HEK293T (cell line): ENCODE measurements at regions not wholly inside any gene's neighbourhood (a gene's known extent, or its start where the extent isn't known, plus 50 kb on each side); places are given as distances from the start of the nearest gene placed in this dataset.
A peak's percentile ranks its signal among the peaks of the same experiment; 100 is the strongest.

Source experiments
- CTCF ChIA-PET: fragments of 350-600 bp; formaldehyde crosslinking; extraction: SDS; loops from one replicate; lab custom pipeline; 2021; ENCODE audit warnings: antibody characterized with exemption, inconsistent platforms; lab: Yijun Ruan, JAX
- POLR2A ChIA-PET: fragments of 350-600 bp; formaldehyde crosslinking; extraction: SDS; loops from one replicate; lab custom pipeline; 2020; ENCODE audit warnings: antibody characterized with exemption, inconsistent platforms; lab: Yijun Ruan, JAX
- DNase-seq: peaks from one replicate; pipeline ENCODE4 v3.0.0; 2012; ENCODE audit warnings: mixed read lengths; ENCODE audit errors: extremely low spot score
- ARNT ChIP-seq: fragments of 450-650 bp; IDR thresholded peaks from 2 replicates; pipeline ENCODE4 v1.6.1; 2017; ENCODE audit warnings: mild to moderate bottlenecking
- BHLHE40 ChIP-seq: fragments of 450-650 bp; IDR thresholded peaks from 2 replicates; pipeline ENCODE4 v1.6.1; 2016; ENCODE audit warnings: mild to moderate bottlenecking, moderate library complexity, borderline replicate concordance
- CTBP1 ChIP-seq: fragments of 450-650 bp; IDR thresholded peaks from 2 replicates; pipeline ENCODE4 v1.6.1; 2016; ENCODE audit warnings: borderline replicate concordance
- ELF4 ChIP-seq: fragments of 450-650 bp; IDR thresholded peaks from 2 replicates; pipeline ENCODE4 v1.6.1; 2017; ENCODE audit warnings: antibody characterized with exemption
- FOXA1 ChIP-seq: fragments of 450-650 bp; IDR thresholded peaks from 2 replicates; pipeline ENCODE4 v1.6.1; 2016; ENCODE audit warnings: mild to moderate bottlenecking
- FOXK2 ChIP-seq: fragments of 450-650 bp; IDR thresholded peaks from 2 replicates; pipeline ENCODE4 v1.6.1; 2016; ENCODE audit warnings: mild to moderate bottlenecking
- FOXM1 ChIP-seq: fragments of 450-650 bp; IDR thresholded peaks from 2 replicates; pipeline ENCODE4 v1.6.1; 2017; ENCODE audit warnings: mild to moderate bottlenecking, borderline replicate concordance
- HDGF ChIP-seq: fragments of 450-650 bp; IDR thresholded peaks from 2 replicates; pipeline ENCODE4 v1.6.1; 2017; ENCODE audit warnings: antibody characterized with exemption, borderline replicate concordance
- L3MBTL2 ChIP-seq: fragments of 450-650 bp; conservative IDR thresholded peaks from 2 replicates; pipeline ENCODE4 v1.6.1; 2016; ENCODE audit warnings: mild to moderate bottlenecking
- LEF1 ChIP-seq: fragments of 450-650 bp; IDR thresholded peaks from 2 replicates; pipeline ENCODE4 v1.6.1; 2017; ENCODE audit warnings: mild to moderate bottlenecking, borderline replicate concordance
- NFRKB ChIP-seq: fragments of 450-650 bp; IDR thresholded peaks from 2 replicates; pipeline ENCODE4 v1.6.1; 2016; ENCODE audit warnings: mild to moderate bottlenecking, moderate library complexity
- SP1 ChIP-seq: fragments of 450-650 bp; IDR thresholded peaks from 2 replicates; pipeline ENCODE4 v1.6.1; 2017
- SUZ12 ChIP-seq: fragments of 450-650 bp; IDR thresholded peaks from 2 replicates; pipeline ENCODE4 v1.6.1; 2016; ENCODE audit warnings: mild to moderate bottlenecking
- TARDBP ChIP-seq: fragments of 450-650 bp; IDR thresholded peaks from 2 replicates; pipeline ENCODE4 v1.6.1; 2016
- ZNF384 ChIP-seq: fragments of 450-650 bp; IDR thresholded peaks from 2 replicates; pipeline ENCODE4 v1.6.1; 2016
- TF ChIP-seq, protein P1 (sequence below): fragments of 450-650 bp; IDR thresholded peaks from 2 replicates; pipeline ENCODE4 v1.6.1; 2016

DNA sequence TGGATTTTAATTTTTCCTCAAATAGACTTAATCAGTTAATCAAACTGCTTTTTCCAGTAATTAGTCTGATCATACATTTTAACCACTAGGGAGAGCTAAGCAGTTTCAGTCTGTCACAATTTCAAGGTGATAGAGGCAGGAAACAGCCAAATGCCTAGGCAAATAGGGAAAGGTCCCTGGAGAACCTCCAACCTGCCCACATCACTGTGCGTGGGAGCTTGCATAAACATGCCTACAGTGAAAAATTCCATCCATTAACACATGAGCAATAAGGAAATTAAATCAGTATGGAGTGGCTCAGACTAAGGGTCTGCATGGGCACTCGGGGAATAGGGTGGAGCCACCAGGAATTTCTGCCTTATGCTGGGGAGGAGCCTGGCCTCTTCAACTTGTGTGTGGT lies 74.6 kb downstream of the AASDHPPT start:
- no peak for DNase-seq
- TF ChIP-seq FOXK2 (no peak), CTBP1 (no peak), SUZ12 (no peak), BHLHE40 (no peak), ARNT (no peak), HDGF (no peak), TARDBP (no peak), FOXA1 (no peak)
- ChIA-PET CTCF (no interaction called here), POLR2A (no interaction called here)

GRCh38 chr11:106152824-106153223 lies 75.4 kb downstream of the AASDHPPT start:
- TF ChIP-seq BHLHE40 = no peak
- no peak for TF ChIP-seq NFRKB
- no peak for TF ChIP-seq FOXA1
- no peak for TF ChIP-seq L3MBTL2
- TF ChIP-seq CTBP1 = no peak
- no peak for TF ChIP-seq HDGF
- TF ChIP-seq ZNF384 = no peak
- no peak for TF ChIP-seq LEF1
- TF ChIP-seq SP1 = no peak
- TF ChIP-seq, protein P1, sequence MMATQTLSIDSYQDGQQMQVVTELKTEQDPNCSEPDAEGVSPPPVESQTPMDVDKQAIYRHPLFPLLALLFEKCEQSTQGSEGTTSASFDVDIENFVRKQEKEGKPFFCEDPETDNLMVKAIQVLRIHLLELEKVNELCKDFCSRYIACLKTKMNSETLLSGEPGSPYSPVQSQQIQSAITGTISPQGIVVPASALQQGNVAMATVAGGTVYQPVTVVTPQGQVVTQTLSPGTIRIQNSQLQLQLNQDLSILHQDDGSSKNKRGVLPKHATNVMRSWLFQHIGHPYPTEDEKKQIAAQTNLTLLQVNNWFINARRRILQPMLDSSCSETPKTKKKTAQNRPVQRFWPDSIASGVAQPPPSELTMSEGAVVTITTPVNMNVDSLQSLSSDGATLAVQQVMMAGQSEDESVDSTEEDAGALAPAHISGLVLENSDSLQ = no peak
- no peak for TF ChIP-seq ARNT
- TF ChIP-seq FOXK2 = no peak
- TF ChIP-seq SUZ12 = no peak
- TF ChIP-seq TARDBP = no peak
- no peak for TF ChIP-seq ELF4
- POLR2A ChIA-PET = no interaction called here
- CTCF ChIA-PET = no interaction called here
- no peak for DNase-seq

DNA sequence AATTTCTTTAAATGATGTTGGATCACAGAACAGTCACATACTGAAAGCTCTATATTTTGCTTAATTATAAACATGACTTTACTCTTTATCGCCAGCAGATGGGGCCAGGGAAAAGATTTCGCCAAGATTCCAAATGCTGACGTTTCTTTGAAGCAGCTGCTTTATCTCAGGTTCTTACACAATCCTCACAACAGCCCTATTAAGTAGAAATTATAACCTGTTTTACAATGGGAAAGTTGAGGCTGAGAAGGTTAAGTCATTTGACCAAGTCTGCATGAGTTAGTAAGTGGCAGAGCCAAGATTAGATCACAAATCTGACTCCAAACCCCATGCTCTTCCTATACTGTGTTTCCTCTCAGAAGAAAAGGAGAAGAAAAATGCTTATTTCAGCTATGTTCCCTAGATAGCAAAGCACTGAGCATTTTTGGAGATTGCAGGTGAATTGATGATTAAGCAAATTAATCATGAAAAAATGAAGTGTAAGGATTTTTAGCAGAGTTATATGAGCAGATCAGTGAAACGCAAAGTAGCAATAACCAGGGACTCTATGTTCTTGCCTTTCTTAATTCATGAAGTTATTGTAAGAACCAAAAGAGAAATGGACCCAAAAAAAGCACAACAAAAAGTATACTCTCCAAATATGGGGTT lies 79.0 kb downstream of the AASDHPPT start:
- DNase-seq = peak; percentile 24
- POLR2A ChIA-PET = no interaction called here

GRCh38 chr11:106158406-106158805 lies 80.9 kb downstream of the AASDHPPT start:
- TF ChIP-seq BHLHE40 = no peak
- no peak for TF ChIP-seq ARNT
- no peak for TF ChIP-seq SP1
- no peak for TF ChIP-seq CTBP1
- TF ChIP-seq L3MBTL2 = no peak
- TF ChIP-seq, protein P1 = no peak
- no peak for TF ChIP-seq LEF1
- no peak for TF ChIP-seq FOXM1
- no peak for TF ChIP-seq SUZ12
- no peak for TF ChIP-seq FOXA1
- TF ChIP-seq ELF4 = no peak
- TF ChIP-seq FOXK2 = no peak
- no peak for TF ChIP-seq ZNF384
- no peak for TF ChIP-seq HDGF
- TF ChIP-seq NFRKB = no peak
- no peak for TF ChIP-seq TARDBP
- ChIA-PET POLR2A (no interaction called here), CTCF (no interaction called here)
- no peak for DNase-seq

More for the DNA sequence above, 79.0 kb downstream of the AASDHPPT start:
- TF ChIP-seq NFRKB = no peak
- no peak for TF ChIP-seq ZNF384
- TF ChIP-seq LEF1 = no peak
- no peak for TF ChIP-seq SP1
- TF ChIP-seq ELF4 = no peak
- no peak for TF ChIP-seq ARNT
- no peak for TF ChIP-seq FOXK2
- no peak for TF ChIP-seq TARDBP
- no peak for TF ChIP-seq BHLHE40
- no peak for TF ChIP-seq CTBP1
- no peak for TF ChIP-seq FOXA1
- TF ChIP-seq, protein P1 = no peak
- TF ChIP-seq L3MBTL2 = no peak
- no peak for TF ChIP-seq FOXM1
- TF ChIP-seq SUZ12 = no peak
- CTCF ChIA-PET = no interaction called here

DNA sequence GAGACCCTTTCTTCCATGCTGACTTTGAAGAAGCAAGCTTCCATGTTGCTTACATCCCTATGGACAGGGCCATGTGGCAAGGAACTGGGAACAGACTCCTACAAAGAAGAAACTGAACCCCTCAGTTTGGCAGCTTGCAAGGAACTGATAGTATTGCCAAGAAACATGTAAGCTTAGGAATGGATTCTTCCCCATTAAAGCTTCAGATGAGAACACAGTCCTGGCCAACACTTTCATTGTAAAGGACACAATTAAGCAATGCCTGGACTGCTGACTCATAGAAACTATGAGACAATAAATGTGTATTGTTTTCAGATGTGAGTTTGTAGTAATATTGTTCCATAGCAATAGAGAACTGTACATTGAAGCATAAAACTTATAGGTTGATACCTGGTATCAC lies 82.4 kb downstream of the AASDHPPT start:
- ChIA-PET CTCF (no interaction called here), POLR2A (no interaction called here)
- no peak for DNase-seq
- no peak for TF ChIP-seq LEF1
- TF ChIP-seq ZNF384 = no peak

- CTCF ChIA-PET = no interaction called here
- TF ChIP-seq SUZ12 = no peak
- no peak for TF ChIP-seq ELF4
- TF ChIP-seq SP1 = no peak
- no peak for TF ChIP-seq CTBP1
- TF ChIP-seq, protein P1 = no peak
- no peak for TF ChIP-seq HDGF
- no peak for TF ChIP-seq FOXM1
- no peak for TF ChIP-seq L3MBTL2
- no peak for TF ChIP-seq NFRKB
- TF ChIP-seq FOXA1 = no peak
- no peak for TF ChIP-seq FOXK2
- TF ChIP-seq LEF1 = no peak
- no peak for TF ChIP-seq TARDBP
- POLR2A ChIA-PET = no interaction called here
- DNase-seq = no peak
These were observed 83.0 kb downstream of the AASDHPPT start for GRCh38 chr11:106160494-106160893.
